Panc1 (cell line): ENCODE measurements at regions not wholly inside any gene's neighbourhood (a gene's known extent, or its start where the extent isn't known, plus 50 kb on each side); places are given as distances from the start of the nearest gene placed in this dataset.

Source experiments
- ATAC-seq: fragments of 200-7000 bp; cut with Tn5 transposase; 2 replicates; pipeline ENCODE4 v1.9.1; 2020; ENCODE audit warnings: mild to moderate bottlenecking, moderate library complexity
- BruUV-seq: library from RNA; stranded (reverse); fragments of 400-500 nt; replicated peaks from 2 replicates; lab custom pipeline; 2021; lab: Mats Ljungman, UMichigan
- CTCF ChIA-PET: fragments of 300-600 bp; sonication (Branson Sonifier 250); formaldehyde crosslinking; loops from one replicate; lab custom pipeline; 2022; ENCODE audit warnings: antibody characterized with exemption; lab: Charles Lee
- POLR2A ChIA-PET: fragments of 300-600 bp; sonication (Branson Sonifier 250); formaldehyde crosslinking; loops from one replicate; lab custom pipeline; 2022; ENCODE audit warnings: antibody characterized with exemption; lab: Charles Lee
- DNase-seq: peaks from one replicate; pipeline ENCODE4 v3.0.0-alpha.2; 2010; ENCODE audit warnings: low read depth, low spot score
- H3K27ac ChIP-seq: 2 replicates; pipeline ENCODE4 v1.5.1; 2011; ENCODE audit warnings: mild to moderate bottlenecking, low read length, inconsistent platforms
- H3K27me3 ChIP-seq: fragments of 200-500 bp; sonication (Bioruptor generic); 2 replicates; pipeline ENCODE4 v1.6.0; 2014; ENCODE audit warnings: low read length, inconsistent platforms; ENCODE audit not compliant: control insufficient read depth, insufficient read depth
- H3K36me3 ChIP-seq: fragments of 200-500 bp; sonication (Bioruptor generic); 2 replicates; pipeline ENCODE4 v1.5.1; 2014; ENCODE audit warnings: inconsistent platforms, mild to moderate bottlenecking, low read length, moderate library complexity; ENCODE audit not compliant: control insufficient read depth, insufficient read depth
- H3K4me1 ChIP-seq: 2 replicates; pipeline ENCODE4 v1.5.1; 2011; ENCODE audit warnings: inconsistent platforms, mild to moderate bottlenecking, low read length, moderate library complexity; ENCODE audit not compliant: control insufficient read depth, insufficient read depth
- H3K4me3 ChIP-seq, 2 experiments: 2 replicates each; pipeline ENCODE4 v1.5.1; 2011 to 2012; ENCODE audit warnings: low read depth in 2 of 2, low read length in 2 of 2, mild to moderate bottlenecking in 2 of 2, inconsistent platforms in 1 of 2, moderate library complexity in 1 of 2
- H3K9me3 ChIP-seq: fragments of 200-500 bp; sonication (Bioruptor generic); 2 replicates; pipeline ENCODE4 v1.5.1; 2014; ENCODE audit warnings: low read depth, mild to moderate bottlenecking, inconsistent platforms, low read length, moderate library complexity; ENCODE audit not compliant: control insufficient read depth, insufficient read depth
- POLR2AphosphoS5 ChIP-seq: IDR thresholded peaks from 2 replicates; pipeline ENCODE4 v1.6.1; 2012; ENCODE audit warnings: mild to moderate bottlenecking, low read depth, low read length, moderate library complexity
- SIN3A ChIP-seq: IDR thresholded peaks from 2 replicates; pipeline ENCODE4 v1.6.1; 2012; ENCODE audit warnings: low read depth, mild to moderate bottlenecking, low read length, moderate library complexity, borderline replicate concordance; ENCODE audit not compliant: insufficient read depth
- TCF7L2 ChIP-seq: IDR thresholded peaks from 2 replicates; pipeline ENCODE4 v1.6.1; 2011; ENCODE audit warnings: mild to moderate bottlenecking, low read depth, low read length, inconsistent platforms
- in situ Hi-C: cut with HindIII; loops from 2 replicates; pipeline ENCODE4 v1.10.0; 2016; ENCODE audit warnings: low sequenced_read_pairs, low pct_unique_long_range_greater_than_20kb
- intact Hi-C: fragments of 100-400 bp; cut with micrococcal nuclease; formaldehyde crosslinking; loops from one replicate; pipeline ENCODE4 v1.10.0; 2022; ENCODE audit not compliant: unreplicated experiment
- TF ChIP-seq, protein P1 (sequence below): fragments of 450-650 bp; IDR thresholded peaks from 2 replicates; pipeline ENCODE4 v1.5.1; 2017; ENCODE audit warnings: mild to moderate bottlenecking
- TF ChIP-seq, protein P2 (sequence below), 2 experiments: IDR thresholded peaks; 2 replicates each; pipeline ENCODE4 v1.6.1; 2011 to 2012; ENCODE audit warnings: low read depth in 2 of 2, control low read depth in 1 of 2, low read length in 1 of 2, mild to moderate bottlenecking in 1 of 2, moderate library complexity in 1 of 2; ENCODE audit not compliant: insufficient read depth in 1 of 2

DNA sequence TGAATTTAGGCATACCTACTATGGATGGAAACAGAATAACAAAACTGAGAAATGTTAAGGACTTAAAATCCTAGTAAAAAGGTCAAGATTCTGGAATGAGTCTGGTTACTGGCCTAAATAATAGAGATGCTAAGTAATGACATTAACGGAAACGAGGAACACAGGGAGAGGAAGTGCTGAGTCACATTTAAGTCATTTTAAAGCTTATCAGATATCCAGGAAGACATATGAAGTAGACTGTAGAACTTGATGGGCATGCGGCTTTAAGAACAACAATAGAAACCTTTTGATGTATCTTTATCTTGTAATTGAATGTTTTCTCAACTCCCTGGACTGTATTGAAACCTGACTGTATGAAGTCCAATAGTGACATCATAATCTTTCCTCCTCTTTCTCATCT is 1251.4 kb upstream of the CDH6 start:
- Histone ChIP-seq H3K36me3 (no peaks in the 10 kb centered on the region), H3K4me1 (no peaks in the 10 kb centered on the region), H3K27ac (no peak overlapping the region), H3K9me3 (no peaks in the 10 kb centered on the region), H3K27me3 (no peaks in the 10 kb centered on the region), H3K4me3 (no peak overlapping the region)
- in situ Hi-C loops (no loop called here), intact Hi-C loops (no loop called here)
- BruUV-seq, result no TSS peak
- DNase-seq (no peak), ATAC-seq (no peak)
- TF ChIP-seq POLR2AphosphoS5 (no peak), SIN3A (no peak), TCF7L2 (no peak)
- TF ChIP-seq, protein P1, sequence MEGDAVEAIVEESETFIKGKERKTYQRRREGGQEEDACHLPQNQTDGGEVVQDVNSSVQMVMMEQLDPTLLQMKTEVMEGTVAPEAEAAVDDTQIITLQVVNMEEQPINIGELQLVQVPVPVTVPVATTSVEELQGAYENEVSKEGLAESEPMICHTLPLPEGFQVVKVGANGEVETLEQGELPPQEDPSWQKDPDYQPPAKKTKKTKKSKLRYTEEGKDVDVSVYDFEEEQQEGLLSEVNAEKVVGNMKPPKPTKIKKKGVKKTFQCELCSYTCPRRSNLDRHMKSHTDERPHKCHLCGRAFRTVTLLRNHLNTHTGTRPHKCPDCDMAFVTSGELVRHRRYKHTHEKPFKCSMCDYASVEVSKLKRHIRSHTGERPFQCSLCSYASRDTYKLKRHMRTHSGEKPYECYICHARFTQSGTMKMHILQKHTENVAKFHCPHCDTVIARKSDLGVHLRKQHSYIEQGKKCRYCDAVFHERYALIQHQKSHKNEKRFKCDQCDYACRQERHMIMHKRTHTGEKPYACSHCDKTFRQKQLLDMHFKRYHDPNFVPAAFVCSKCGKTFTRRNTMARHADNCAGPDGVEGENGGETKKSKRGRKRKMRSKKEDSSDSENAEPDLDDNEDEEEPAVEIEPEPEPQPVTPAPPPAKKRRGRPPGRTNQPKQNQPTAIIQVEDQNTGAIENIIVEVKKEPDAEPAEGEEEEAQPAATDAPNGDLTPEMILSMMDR, result no peak
- CTCF ChIA-PET, result no interaction called here
- POLR2A ChIA-PET, result no interaction called here

DNA sequence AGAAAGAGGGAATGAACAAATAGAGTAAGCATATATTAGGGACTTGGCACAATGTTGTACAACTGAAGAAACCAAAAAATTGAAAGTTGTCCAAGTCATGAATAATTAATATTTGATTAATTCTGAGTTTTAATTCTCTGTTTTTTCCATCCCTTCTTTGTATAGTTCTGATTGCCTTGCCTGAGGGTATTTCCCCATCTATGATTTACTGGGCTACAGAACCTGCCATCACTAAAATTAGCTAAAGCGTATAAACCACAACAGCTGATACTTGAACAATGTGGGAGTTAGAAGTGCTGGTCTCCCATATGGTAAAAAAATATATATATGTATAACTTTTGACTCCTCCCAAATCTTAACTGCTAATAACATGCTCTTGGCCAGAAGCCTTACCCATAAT is 1253.5 kb upstream of the CDH6 start:
- POLR2A ChIA-PET, result no interaction called here
- Histone ChIP-seq H3K27me3 (no peaks in the 10 kb centered on the region), H3K9me3 (no peaks in the 10 kb centered on the region), H3K4me3 (no peak overlapping the region), H3K36me3 (no peaks in the 10 kb centered on the region), H3K27ac (no peak overlapping the region), H3K4me1 (no peaks in the 10 kb centered on the region)
- in situ Hi-C loops, result no loop called here
- ATAC-seq (no peak), DNase-seq (no peak)
- CTCF ChIA-PET, result no interaction called here
- TF ChIP-seq, protein P1, result no peak
- TF ChIP-seq, protein P2, sequence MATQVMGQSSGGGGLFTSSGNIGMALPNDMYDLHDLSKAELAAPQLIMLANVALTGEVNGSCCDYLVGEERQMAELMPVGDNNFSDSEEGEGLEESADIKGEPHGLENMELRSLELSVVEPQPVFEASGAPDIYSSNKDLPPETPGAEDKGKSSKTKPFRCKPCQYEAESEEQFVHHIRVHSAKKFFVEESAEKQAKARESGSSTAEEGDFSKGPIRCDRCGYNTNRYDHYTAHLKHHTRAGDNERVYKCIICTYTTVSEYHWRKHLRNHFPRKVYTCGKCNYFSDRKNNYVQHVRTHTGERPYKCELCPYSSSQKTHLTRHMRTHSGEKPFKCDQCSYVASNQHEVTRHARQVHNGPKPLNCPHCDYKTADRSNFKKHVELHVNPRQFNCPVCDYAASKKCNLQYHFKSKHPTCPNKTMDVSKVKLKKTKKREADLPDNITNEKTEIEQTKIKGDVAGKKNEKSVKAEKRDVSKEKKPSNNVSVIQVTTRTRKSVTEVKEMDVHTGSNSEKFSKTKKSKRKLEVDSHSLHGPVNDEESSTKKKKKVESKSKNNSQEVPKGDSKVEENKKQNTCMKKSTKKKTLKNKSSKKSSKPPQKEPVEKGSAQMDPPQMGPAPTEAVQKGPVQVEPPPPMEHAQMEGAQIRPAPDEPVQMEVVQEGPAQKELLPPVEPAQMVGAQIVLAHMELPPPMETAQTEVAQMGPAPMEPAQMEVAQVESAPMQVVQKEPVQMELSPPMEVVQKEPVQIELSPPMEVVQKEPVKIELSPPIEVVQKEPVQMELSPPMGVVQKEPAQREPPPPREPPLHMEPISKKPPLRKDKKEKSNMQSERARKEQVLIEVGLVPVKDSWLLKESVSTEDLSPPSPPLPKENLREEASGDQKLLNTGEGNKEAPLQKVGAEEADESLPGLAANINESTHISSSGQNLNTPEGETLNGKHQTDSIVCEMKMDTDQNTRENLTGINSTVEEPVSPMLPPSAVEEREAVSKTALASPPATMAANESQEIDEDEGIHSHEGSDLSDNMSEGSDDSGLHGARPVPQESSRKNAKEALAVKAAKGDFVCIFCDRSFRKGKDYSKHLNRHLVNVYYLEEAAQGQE (IDR thresholded peaks at IDR 0.05; ENCODE audit: insufficient read depth in 1 of 2, low read depth in 2 of 2, low read length in 1 of 2), result no peak
- no TSS peak for BruUV-seq
- intact Hi-C loops, result no loop called here

DNA sequence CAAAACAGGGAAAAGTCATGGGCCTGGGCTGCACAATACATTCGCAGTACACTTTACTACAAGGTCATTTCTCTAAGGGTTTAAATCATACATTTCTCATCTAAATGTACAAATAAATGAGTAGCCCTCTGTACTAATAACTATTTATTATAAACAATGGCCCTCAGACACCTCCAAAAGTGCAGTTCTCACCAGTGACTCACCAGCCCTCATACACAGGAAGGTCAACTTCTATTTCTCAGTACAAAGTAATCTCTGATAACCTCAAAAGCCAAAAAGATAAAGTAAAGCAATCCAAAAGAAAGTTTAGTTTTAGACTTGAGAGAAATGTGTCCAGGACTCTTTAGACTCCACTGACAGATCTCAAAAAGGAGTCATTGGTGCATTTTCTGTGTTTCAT is 1258.1 kb upstream of the CDH6 start:
- no peaks in the 10 kb centered on the region for H3K27me3 ChIP-seq
- CTCF ChIA-PET, result no interaction called here
- no peak for ATAC-seq
- H3K27ac ChIP-seq, result no peak overlapping the region
- H3K4me1 ChIP-seq, result no peaks in the 10 kb centered on the region
- H3K4me3 ChIP-seq, result no peak overlapping the region
- no peaks in the 10 kb centered on the region for H3K36me3 ChIP-seq
- POLR2A ChIA-PET, result no interaction called here
- H3K9me3 ChIP-seq, result no peaks in the 10 kb centered on the region
- intact Hi-C loops (no loop called here), in situ Hi-C loops (no loop called here)
- TF ChIP-seq POLR2AphosphoS5, result no peak
- TF ChIP-seq, protein P1, result no peak
- TF ChIP-seq, protein P2 (IDR thresholded peaks at IDR 0.05; ENCODE audit: insufficient read depth in 1 of 2, low read depth in 2 of 2, low read length in 1 of 2), result no peak
- TF ChIP-seq SIN3A, result no peak
- no peak for TF ChIP-seq TCF7L2
- BruUV-seq, result no TSS peak
- DNase-seq, result no peak
